K562 (cell line): ENCODE measurements at regions not wholly inside any gene's neighbourhood (a gene's known extent, or its start where the extent isn't known, plus 50 kb on each side); places are given as distances from the start of the nearest gene placed in this dataset.

Experiments used
- ATAC-seq: fragments of 200-7000 bp; cut with Tn5 transposase; 3 replicates; pipeline ENCODE4 v1.9.1; 2020; ENCODE audit warnings: moderate library complexity
- BruUV-seq: library from RNA; stranded (reverse); fragments of 400-500 nt; replicated peaks from 2 replicates; lab custom pipeline; 2021; lab: Mats Ljungman, UMichigan
- CTCF ChIA-PET: fragments of 300-600 bp; formaldehyde crosslinking; extraction: SDS; loops from one replicate; lab custom pipeline; 2021; ENCODE audit warnings: low intra/inter-chr PET ratio; lab: Yijun Ruan, JAX
- POLR2A ChIA-PET: fragments of 300-600, 350-650 bp; sonication (Branson Sonifier 250); formaldehyde crosslinking; extraction: SDS; loops from one replicate; lab custom pipeline; 2021; ENCODE audit warnings: antibody characterized with exemption, inconsistent platforms; lab: Yijun Ruan, JAX
- DNase-seq, 4 experiments: peaks; one replicate each; pipeline versions ENCODE4 v3.0.0 to v3.0.0-alpha.2; 2011 to 2018; ENCODE audit warnings: low spot score in 3 of 4, mixed read lengths in 3 of 4; ENCODE audit errors: extremely low read depth in 1 of 4
- FAIRE-seq: peaks from 2 replicates; lab custom pipeline; 2011; peaks lifted over from hg19 to GRCh38; lab: Jason Lieb, UNC
- H2AFZ ChIP-seq: 2 replicates; pipeline ENCODE4 v1.6.0; 2011; ENCODE audit warnings: low read depth, low read length, control low read depth, inconsistent platforms
- H3K27ac ChIP-seq: fragments of 200-600 bp; 3 replicates; pipeline ENCODE4 v1.8.0; 2011; ENCODE audit warnings: low read depth, mild to moderate bottlenecking, control low read depth, inconsistent platforms, low read length, moderate library complexity, mixed read lengths; ENCODE audit errors: extremely low read depth
- H3K27me3 ChIP-seq, 2 experiments: fragments of 300-600 bp in 1 of 2; 2 replicates in 1 of 2; 3 replicates in 1 of 2; pipeline versions ENCODE4 v1.6.0 to v1.8.0; 2011; ENCODE audit warnings: inconsistent platforms in 2 of 2, low read length in 2 of 2, mild to moderate bottlenecking in 1 of 2, mixed read lengths in 1 of 2, moderate library complexity in 1 of 2; ENCODE audit not compliant: control insufficient read depth in 2 of 2, insufficient read depth in 2 of 2
- H3K36me3 ChIP-seq: fragments of 300-600 bp; 3 replicates; pipeline ENCODE4 v1.8.0; 2011; ENCODE audit warnings: mild to moderate bottlenecking, low read length, inconsistent platforms; ENCODE audit not compliant: control insufficient read depth, insufficient read depth
- H3K4me1 ChIP-seq, 2 experiments: fragments of 200-600 bp in 1 of 2; replicated peaks in 1 of 2; 2 replicates in 1 of 2; 3 replicates in 1 of 2; pipeline versions ENCODE4 v1.5.1 to v1.8.0; 2011; ENCODE audit warnings: inconsistent platforms in 2 of 2, low read length in 2 of 2, mild to moderate bottlenecking in 1 of 2, mixed read lengths in 1 of 2, moderate library complexity in 1 of 2; ENCODE audit not compliant: control insufficient read depth in 2 of 2, insufficient read depth in 2 of 2
- H3K4me2 ChIP-seq: 2 replicates; pipeline ENCODE4 v1.6.1; 2011; ENCODE audit warnings: low read length, control low read depth, inconsistent platforms, mixed read lengths; ENCODE audit not compliant: insufficient read depth
- H3K4me3 ChIP-seq: fragments of 200-600 bp; sonication (generic), shearing (Covaris generic); 2 replicates; pipeline ENCODE4 v1.5.1; 2016; ENCODE audit warnings: control low read depth, inconsistent platforms
- H3K79me2 ChIP-seq: fragments of 200-600 bp; 3 replicates; pipeline ENCODE4 v1.8.0; 2011; ENCODE audit warnings: low read length, inconsistent platforms; ENCODE audit not compliant: control insufficient read depth, insufficient read depth
- H3K9ac ChIP-seq, 2 experiments: 2 replicates each; pipeline versions ENCODE4 v1.6.0 to v1.6.1; 2011; ENCODE audit warnings: low read depth in 2 of 2, low read length in 2 of 2, control low read depth in 1 of 2, inconsistent platforms in 1 of 2, mild to moderate bottlenecking in 1 of 2, mixed read lengths in 1 of 2; ENCODE audit not compliant: insufficient read depth in 1 of 2
- H3K9me1 ChIP-seq: one replicate; pipeline ENCODE4 v1.6.0; 2011; ENCODE audit warnings: inconsistent platforms, mild to moderate bottlenecking, low read length, moderate library complexity; ENCODE audit not compliant: control insufficient read depth, insufficient read depth
- H3K9me3 ChIP-seq: replicated peaks from 2 replicates; pipeline ENCODE4 v1.5.1; 2011; ENCODE audit warnings: low read depth, low read length, inconsistent platforms; ENCODE audit not compliant: control insufficient read depth, insufficient read depth
- H4K20me1 ChIP-seq: replicated peaks from 2 replicates; pipeline ENCODE4 v1.6.1; 2011; ENCODE audit warnings: low read length, inconsistent platforms, mixed read lengths; ENCODE audit not compliant: control insufficient read depth, insufficient read depth
- ATF4 ChIP-seq: fragments of 450-650 bp; formaldehyde crosslinking; IDR thresholded peaks from 2 replicates; pipeline ENCODE4 v1.4.0; 2022; ENCODE audit warnings: mild to moderate bottlenecking, moderate library complexity
- C11orf30 ChIP-seq: fragments of 450-650 bp; IDR thresholded peaks from 2 replicates; pipeline ENCODE4 v1.6.1; 2016; ENCODE audit warnings: low read depth, mild to moderate bottlenecking
- CC2D1A ChIP-seq: fragments of 450-650 bp; IDR thresholded peaks from 2 replicates; pipeline ENCODE4 v1.6.1; 2017; ENCODE audit warnings: mild to moderate bottlenecking
- ETV1 ChIP-seq: fragments of 450-650 bp; conservative IDR thresholded peaks from 2 replicates; pipeline ENCODE4 v1.6.1; 2016; ENCODE audit warnings: missing genetic modification characterization, control low read depth, low read depth, missing compliant biosample characterization
- GTF2A2 ChIP-seq: IDR thresholded peaks from 2 replicates; pipeline ENCODE4 v1.6.1; 2016; ENCODE audit warnings: mild to moderate bottlenecking, missing genetic modification characterization, missing compliant biosample characterization
- MTF1 ChIP-seq: fragments of 250-450 bp; sonication (Bioruptor Pico); IDR thresholded peaks from 2 replicates; pipeline ENCODE4 v1.9.0; 2021; ENCODE audit warnings: moderate library complexity, mild to moderate bottlenecking, inconsistent platforms, borderline replicate concordance
- NRF1 ChIP-seq, 2 experiments: fragments of 450-650 bp; IDR thresholded peaks in 1 of 2; conservative IDR thresholded peaks in 1 of 2; 2 replicates each; pipeline ENCODE4 v1.6.1; 2014; ENCODE audit warnings: mild to moderate bottlenecking in 2 of 2
- PBX2 ChIP-seq, 2 experiments: IDR thresholded peaks in 1 of 2; conservative IDR thresholded peaks in 1 of 2; 2 replicates each; pipeline ENCODE4 v1.6.1; 2016; ENCODE audit warnings: low read depth in 2 of 2, mild to moderate bottlenecking in 1 of 2, missing compliant biosample characterization in 1 of 2, missing genetic modification characterization in 1 of 2, moderate library complexity in 1 of 2
- SAP30 ChIP-seq: fragments of 200-600 bp; sonication (generic); IDR thresholded peaks from 2 replicates; pipeline ENCODE4 v1.6.1; 2012; ENCODE audit warnings: borderline replicate concordance, low read depth, mild to moderate bottlenecking, moderate library complexity, low read length, control low read depth, inconsistent platforms; ENCODE audit not compliant: insufficient read depth, poor library complexity, severe bottlenecking
- XRCC3 ChIP-seq: fragments of 450-650 bp; IDR thresholded peaks from 2 replicates; pipeline ENCODE4 v1.6.1; 2017; ENCODE audit warnings: mild to moderate bottlenecking, moderate library complexity
- ZNF354B ChIP-seq: fragments of 250-450 bp; sonication (Bioruptor Pico); IDR thresholded peaks from 2 replicates; pipeline ENCODE4 v1.4.0; 2020
- WGBS: fragments of 100-300 bp; shearing (Covaris generic); methylation state at CpG from one replicate; pipeline ENCODE4 v1.1.6; 2016; ENCODE audit warnings: low coverage, mixed read lengths; ENCODE audit not compliant: insufficient coverage; ENCODE audit errors: missing lambda C conversion rate; 5-methylcytosine and 5-hydroxymethylcytosine counted together
- in situ Hi-C: fragments of 300-500 bp; cut with MboI; formaldehyde crosslinking; loops from 4 replicates; pipeline ENCODE4 v1.15.0; 2018; ENCODE audit warnings: inconsistent platforms, mixed read lengths
- intact Hi-C: fragments of 100-400 bp; cut with micrococcal nuclease; formaldehyde crosslinking; loops from 2 replicates; pipeline ENCODE4 v1.14.2; 2022

GRCh38 chr13:38160131-38160530, 189.5 kb upstream of the UFM1 start:
- Histone ChIP-seq H3K79me2 (no peaks in the 10 kb centered on the region), H3K4me3 (no peak overlapping the region), H3K36me3 (no peaks in the 10 kb centered on the region), H3K4me1 (no peaks in the 10 kb centered on the region), H4K20me1 (no peaks in the 10 kb centered on the region), H3K27me3 (no peaks in the 10 kb centered on the region), H2AFZ (no peak overlapping the region), H3K9me3 (no peaks in the 10 kb centered on the region), H3K4me2 (no peak overlapping the region), H3K27ac (no peak overlapping the region), H3K9ac (no peak overlapping the region), H3K9me1 (no peaks in the 10 kb centered on the region)
- in situ Hi-C loops (no loop called here), intact Hi-C loops (no loop called here)
- FAIRE-seq (no peak), DNase-seq (no peak), ATAC-seq (no peak)
- WGBS = 3% methylated on average over 3 of the region's 3 CpGs
- ChIA-PET POLR2A (no interaction called here), CTCF (no interaction called here)
- BruUV-seq = no TSS peak
- TF ChIP-seq CC2D1A = no peak
- no peak for TF ChIP-seq C11orf30
- no peak for TF ChIP-seq GTF2A2 (tag)
- no peak for TF ChIP-seq ETV1 (tag)
- no peak for TF ChIP-seq ZNF354B
- no peak for TF ChIP-seq ATF4 (CRISPR knock-in tag)
- no peak for TF ChIP-seq PBX2 (CRISPR knock-in tag; IDR thresholded peaks at IDR 0.05; ENCODE audit: low read depth)
- TF ChIP-seq PBX2 (tag; conservative IDR thresholded peaks at IDR 0.05; ENCODE audit: low read depth) = no peak
- TF ChIP-seq MTF1 (CRISPR knock-in tag) = no peak
- TF ChIP-seq XRCC3 = no peak
- TF ChIP-seq SAP30 = no peak
- no peak for TF ChIP-seq NRF1 (conservative IDR thresholded peaks at IDR 0.05 in 1 of 2, IDR thresholded peaks at IDR 0.05 in 1 of 2)
